ENCODE measurements at regions not wholly inside any gene's neighbourhood (a gene's known extent, or its start where the extent isn't known, plus 50 kb on each side); places are given as distances from the start of the nearest gene placed in this dataset.
A peak's percentile ranks its signal among the peaks of the same experiment; 100 is the strongest.

- H3K27ac Mint-ChIP-seq, result peak overlapping the region in 2 of 7 donors; percentile 6 to 48
- no peak overlapping the region for H2AFZ ChIP-seq (ENCODE audit: insufficient read depth, low read depth, low read length, poor library complexity, severe bottlenecking)
- H3K36me3 Mint-ChIP-seq, result peaks cover 0 to 2% of the 10 kb centered on the region in 2 donors
- peaks cover 70% of the 10 kb centered on the region for H3K4me1 Mint-ChIP-seq
- no peak for DNase-seq
- no peak overlapping the region for H3K9ac ChIP-seq (ENCODE audit: insufficient read depth, low read length, poor library complexity, severe bottlenecking)
- no peak overlapping the region for H3K4me3 Mint-ChIP-seq
- H4K20me1 ChIP-seq (ENCODE audit: insufficient read depth, low read length), result no peaks in the 10 kb centered on the region
- peak overlapping the region in 1 of 2 donors; percentile 59 for H3K27ac ChIP-seq (ENCODE audit: low read depth in 1 of 2, low read length in 2 of 2)
- no peak for TF ChIP-seq CTCF (IDR thresholded peaks at IDR 0.05)
- 100% methylated on average over 1 of the region's 1 CpG for WGBS (ENCODE audit: insufficient coverage)
- peaks cover 0 to 3% (median 0%) of the 10 kb centered on the region in 3 donors for H3K27me3 Mint-ChIP-seq (ENCODE audit: low read depth in 3 of 3)
- H3K9me3 ChIP-seq (replicated peaks in 1 of 2; ENCODE audit: control insufficient read depth in 1 of 2, insufficient read depth in 1 of 2, low read length in 2 of 2), result no peaks in the 10 kb centered on the region
- H3K4me3 ChIP-seq (replicated peaks in 1 of 3; ENCODE audit: low read depth in 2 of 3, low read length in 3 of 3), result no peak overlapping the region
- intact Hi-C loops (cut with micrococcal nuclease), result loop anchor here (5.0 to 10.0 kb wide), 2 partner anchors 124 to 126 kb away; partner anchors contain the start of gene MAP3K1 (in 1 of the 2)
- no peaks in the 10 kb centered on the region for H3K27me3 ChIP-seq (ENCODE audit: control insufficient read depth in 2 of 2, insufficient read depth in 2 of 2, low read length in 2 of 2)
- no peaks in the 10 kb centered on the region for H3K79me2 ChIP-seq (ENCODE audit: insufficient read depth, low read length)
- H3K4me1 ChIP-seq (ENCODE audit: control insufficient read depth in 1 of 2, insufficient read depth in 2 of 2, low read length in 2 of 2), result peaks cover 56 to 69% of the 10 kb centered on the region in 2 donors
- H3K4me2 ChIP-seq (replicated peaks; ENCODE audit: extremely low read depth, low read length, poor library complexity, severe bottlenecking), result no peak overlapping the region
- H3K36me3 ChIP-seq (replicated peaks in 1 of 2; ENCODE audit: control insufficient read depth in 1 of 2, insufficient read depth in 2 of 2, low read length in 2 of 2), result no peaks in the 10 kb centered on the region
- peaks cover 0 to 5% (median 0%) of the 10 kb centered on the region in 7 donors for H3K9me3 Mint-ChIP-seq
Observed at GRCh38 chr5:56688402-56688801, 126.9 kb upstream of the MAP3K1 start.

- H3K4me3 Mint-ChIP-seq, result no peak overlapping the region
- DNase-seq, result peak; percentile 34 to 50 (median 42)
- H3K27me3 Mint-ChIP-seq (ENCODE audit: low read depth in 3 of 3), result peaks cover 0 to 3% (median 0%) of the 10 kb centered on the region in 3 donors
- peaks cover 0 to 3% of the 10 kb centered on the region in 2 donors for H3K36me3 Mint-ChIP-seq
- peaks cover 57% of the 10 kb centered on the region for H3K4me1 Mint-ChIP-seq
- peak overlapping the region; percentile 90 to 97 (median 93) for H3K27ac Mint-ChIP-seq
- TF ChIP-seq CTCF (IDR thresholded peaks at IDR 0.05), result no peak
- intact Hi-C loops (cut with micrococcal nuclease), result loop anchor here (2.0 to 10.0 kb wide), 3 partner anchors 18 to 128 kb away; partner anchors contain the start of gene MAP3K1 (in 1 of the 2)
- Histone ChIP-seq H3K4me2 (replicated peaks; ENCODE audit: extremely low read depth, low read length, poor library complexity, severe bottlenecking) (peak overlapping the region; percentile 63), H4K20me1 (ENCODE audit: insufficient read depth, low read length) (no peaks in the 10 kb centered on the region), H2AFZ (ENCODE audit: insufficient read depth, low read depth, low read length, poor library complexity, severe bottlenecking) (no peak overlapping the region), H3K4me1 (ENCODE audit: control insufficient read depth in 1 of 2, insufficient read depth in 2 of 2, low read length in 2 of 2) (peaks cover 42 to 53% of the 10 kb centered on the region in 2 donors), H3K9ac (ENCODE audit: insufficient read depth, low read length, poor library complexity, severe bottlenecking) (peak overlapping the region; percentile 30), H3K79me2 (ENCODE audit: insufficient read depth, low read length) (no peaks in the 10 kb centered on the region), H3K27ac (ENCODE audit: low read depth in 1 of 2, low read length in 2 of 2) (peak overlapping the region; percentile 59 to 91), H3K36me3 (replicated peaks in 1 of 2; ENCODE audit: control insufficient read depth in 1 of 2, insufficient read depth in 2 of 2, low read length in 2 of 2) (no peaks in the 10 kb centered on the region), H3K27me3 (ENCODE audit: control insufficient read depth in 2 of 2, insufficient read depth in 2 of 2, low read length in 2 of 2) (no peaks in the 10 kb centered on the region), H3K9me3 (replicated peaks in 1 of 2; ENCODE audit: control insufficient read depth in 1 of 2, insufficient read depth in 1 of 2, low read length in 2 of 2) (no peaks in the 10 kb centered on the region), H3K4me3 (replicated peaks in 1 of 3; ENCODE audit: low read depth in 2 of 3, low read length in 3 of 3) (peak overlapping the region in 1 of 3 experiments; percentile 58)
- peaks cover 0 to 5% (median 0%) of the 10 kb centered on the region in 7 donors for H3K9me3 Mint-ChIP-seq
- 50% methylated on average over 2 of the region's 5 CpGs for WGBS (ENCODE audit: insufficient coverage)
Observed at GRCh38 chr5:56686337-56687195, 128.8 kb upstream of the MAP3K1 start.
